ENCODE measurements at regions not wholly inside any gene's neighbourhood (a gene's known extent, or its start where the extent isn't known, plus 50 kb on each side); places are given as distances from the start of the nearest gene placed in this dataset.

DNA sequence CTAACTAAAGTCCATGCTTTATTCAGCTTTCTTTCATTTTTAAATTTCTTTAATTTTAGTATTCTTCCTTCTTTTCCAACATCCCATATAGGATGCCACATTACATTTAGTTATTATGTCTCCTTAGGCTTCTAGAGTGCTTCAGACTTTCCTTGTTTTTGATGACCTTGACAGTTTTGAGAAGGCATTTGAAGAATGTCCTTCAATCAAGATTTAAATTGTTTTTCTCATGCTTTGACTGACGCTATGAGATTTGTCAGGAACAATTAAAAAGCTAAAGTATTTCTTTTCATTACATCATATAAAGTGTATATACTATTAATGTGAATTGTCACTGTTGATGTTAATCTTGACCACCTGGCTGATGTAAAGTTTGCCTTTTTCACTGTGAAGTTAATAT lies 173.7 kb upstream of the LYPLAL1 start:
- H3K4me3 Mint-ChIP-seq: no peak overlapping the region
- no peaks in the 10 kb centered on the region for H3K36me3 Mint-ChIP-seq
- H3K27me3 Mint-ChIP-seq: no peaks in the 10 kb centered on the region
- H3K9me3 Mint-ChIP-seq (ENCODE audit: low read depth): peaks cover under 1% of the 10 kb centered on the region
- DNase-seq (no peak), ATAC-seq (no peak)
- no peak overlapping the region for H3K27ac Mint-ChIP-seq
- H3K4me1 Mint-ChIP-seq: no peaks in the 10 kb centered on the region
- CTCF ChIA-PET: no interaction called here

DNA sequence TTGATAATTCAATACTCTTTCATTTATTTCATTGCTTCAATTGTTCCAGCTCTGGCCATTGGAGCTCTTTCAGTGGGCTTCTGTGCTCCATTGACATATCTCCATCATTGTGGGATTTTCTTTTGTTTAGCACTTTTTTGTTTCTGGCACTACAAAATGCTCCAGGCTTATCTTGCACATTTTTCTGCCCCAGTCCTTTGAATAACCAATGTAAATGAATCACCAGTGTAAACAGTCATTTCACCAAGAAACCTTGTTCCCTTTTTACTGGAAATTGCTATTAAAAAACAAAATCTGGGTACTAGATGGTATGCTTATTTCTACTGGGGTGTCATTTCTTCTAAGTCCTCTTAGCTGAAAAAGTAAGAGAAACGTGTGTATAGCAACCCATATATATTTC lies 173.0 kb upstream of the LYPLAL1 start:
- Mint-ChIP-seq H3K4me3 (no peak overlapping the region), H3K4me1 (no peaks in the 10 kb centered on the region), H3K27ac (no peak overlapping the region), H3K9me3 (ENCODE audit: low read depth) (peaks cover 3% of the 10 kb centered on the region), H3K36me3 (no peaks in the 10 kb centered on the region), H3K27me3 (no peaks in the 10 kb centered on the region)
- ATAC-seq (no peak), DNase-seq (no peak)
- CTCF ChIA-PET: no interaction called here

DNA sequence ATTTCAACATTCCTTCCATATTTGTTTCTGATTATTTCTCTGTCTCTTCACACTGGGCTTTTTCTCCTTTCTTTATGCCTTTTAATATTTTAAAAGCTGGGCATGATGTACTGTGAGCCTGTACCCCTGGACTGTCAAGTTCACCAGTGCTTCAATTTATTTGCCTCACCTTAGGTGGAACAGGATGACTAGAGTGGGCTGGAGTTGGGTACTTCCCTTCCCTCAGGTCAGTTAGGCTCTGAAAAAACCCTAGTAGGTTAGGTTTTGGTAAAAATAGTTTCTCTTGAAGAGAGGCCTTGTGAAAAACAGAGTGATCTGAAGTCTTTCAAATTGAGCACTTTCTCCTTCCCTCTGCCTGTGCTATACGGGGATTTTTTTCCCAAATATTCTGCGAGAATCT lies 163.0 kb upstream of the LYPLAL1 start:
- Mint-ChIP-seq H3K4me3 (no peak overlapping the region), H3K4me1 (no peaks in the 10 kb centered on the region), H3K36me3 (no peaks in the 10 kb centered on the region), H3K27me3 (no peaks in the 10 kb centered on the region), H3K27ac (no peak overlapping the region), H3K9me3 (ENCODE audit: low read depth) (peaks cover 6% of the 10 kb centered on the region)
- ATAC-seq (no peak), DNase-seq (no peak)
- CTCF ChIA-PET: no interaction called here

DNA sequence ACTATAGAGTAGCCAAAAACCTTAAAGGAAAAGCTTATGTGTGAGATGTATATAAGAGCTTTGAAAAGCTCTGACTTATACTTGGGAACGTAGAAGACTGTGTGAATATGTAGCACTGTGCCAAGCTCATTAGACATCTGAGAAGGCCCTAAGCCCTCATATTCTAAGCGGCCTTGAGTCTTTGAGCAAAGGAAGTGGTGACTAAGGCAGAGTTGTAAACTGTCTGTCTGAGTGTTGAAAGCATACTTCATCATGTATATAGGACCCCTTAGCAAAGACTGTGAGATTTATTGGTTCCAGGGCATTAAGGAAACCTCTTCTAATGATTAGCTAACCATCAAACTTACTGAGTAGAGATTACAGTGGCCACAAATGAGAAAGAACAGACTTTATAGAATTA lies 153.3 kb upstream of the LYPLAL1 start:
- Mint-ChIP-seq H3K27me3 (no peaks in the 10 kb centered on the region), H3K9me3 (ENCODE audit: low read depth) (peaks cover 3% of the 10 kb centered on the region), H3K4me3 (no peak overlapping the region), H3K27ac (no peak overlapping the region), H3K36me3 (no peaks in the 10 kb centered on the region), H3K4me1 (no peaks in the 10 kb centered on the region)
- ATAC-seq: no peak
- CTCF ChIA-PET: no interaction called here
- DNase-seq: no peak

DNA sequence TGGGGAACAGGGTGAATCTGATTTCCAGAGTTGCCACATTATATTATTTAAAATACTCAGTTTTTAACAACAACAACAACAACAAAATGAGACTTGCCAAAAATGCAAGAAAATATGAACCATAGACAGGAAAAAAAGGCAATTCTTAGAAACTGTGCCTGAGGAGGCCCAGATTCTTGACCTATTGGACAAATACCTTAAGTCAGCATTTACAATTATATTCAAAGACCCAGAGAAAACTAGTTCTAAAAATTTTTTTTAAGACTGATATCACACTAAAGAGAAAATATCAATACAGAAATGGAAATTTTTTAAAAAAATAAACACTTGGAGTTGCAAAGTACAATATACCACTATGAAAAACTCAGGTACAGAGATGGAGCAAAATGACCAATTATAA lies 152.8 kb upstream of the LYPLAL1 start:
- no peak for ATAC-seq
- Mint-ChIP-seq H3K4me3 (no peak overlapping the region), H3K9me3 (ENCODE audit: low read depth) (peaks cover 3% of the 10 kb centered on the region), H3K27ac (no peak overlapping the region), H3K4me1 (no peaks in the 10 kb centered on the region), H3K36me3 (no peaks in the 10 kb centered on the region), H3K27me3 (no peaks in the 10 kb centered on the region)
- CTCF ChIA-PET: no interaction called here
- DNase-seq: no peak

DNA sequence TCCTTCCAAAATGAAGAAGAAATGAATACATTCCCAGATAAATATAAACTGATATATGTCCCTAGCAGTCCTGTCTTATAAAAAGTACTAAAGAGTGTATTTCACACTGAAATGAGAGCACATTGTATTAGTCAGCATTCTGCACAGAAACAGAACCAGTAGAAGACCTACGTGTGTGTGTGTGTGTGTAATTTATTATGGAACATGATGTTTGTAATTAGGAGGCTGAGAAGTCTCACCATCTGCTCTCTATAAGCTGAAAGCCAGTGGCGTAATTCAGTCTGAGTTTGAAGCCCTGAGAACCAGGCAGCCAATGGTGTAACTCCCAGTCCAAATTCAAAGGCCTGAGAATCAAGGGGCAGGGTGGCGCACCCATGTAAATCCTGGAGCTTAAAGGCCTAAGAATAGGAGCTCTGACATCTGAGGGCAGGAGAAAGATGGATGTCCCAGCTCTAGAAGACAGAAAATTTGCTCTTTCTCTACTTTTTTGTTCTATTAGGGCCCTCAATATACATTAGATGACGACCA lies 146.5 kb upstream of the LYPLAL1 start:
- H3K27me3 Mint-ChIP-seq: no peaks in the 10 kb centered on the region
- no peaks in the 10 kb centered on the region for H3K36me3 Mint-ChIP-seq
- CTCF ChIA-PET: no interaction called here
- ATAC-seq (no peak), DNase-seq (no peak)
- H3K27ac Mint-ChIP-seq: no peak overlapping the region
- no peaks in the 10 kb centered on the region for H3K4me1 Mint-ChIP-seq
- H3K4me3 Mint-ChIP-seq: no peak overlapping the region
- H3K9me3 Mint-ChIP-seq (ENCODE audit: low read depth): peaks cover 3% of the 10 kb centered on the region

DNA sequence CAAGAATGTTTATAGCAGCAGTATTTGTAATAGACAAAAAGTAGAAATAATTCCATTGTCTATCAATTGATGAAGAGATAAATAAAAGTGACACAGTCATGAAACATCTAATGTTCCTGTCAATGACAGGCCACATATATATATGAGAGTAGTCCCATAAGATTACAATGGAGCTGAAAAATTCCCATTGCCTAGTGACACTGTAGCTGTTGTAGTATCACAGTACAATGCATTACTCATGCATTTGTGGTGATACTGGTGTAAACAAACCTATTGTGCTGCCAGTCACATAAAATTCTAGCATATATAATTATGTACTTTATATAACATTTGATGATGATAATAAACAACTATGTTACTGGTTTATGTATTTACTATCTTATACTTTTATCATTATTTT lies 141.9 kb upstream of the LYPLAL1 start:
- no peaks in the 10 kb centered on the region for H3K27me3 Mint-ChIP-seq
- CTCF ChIA-PET: no interaction called here

DNA sequence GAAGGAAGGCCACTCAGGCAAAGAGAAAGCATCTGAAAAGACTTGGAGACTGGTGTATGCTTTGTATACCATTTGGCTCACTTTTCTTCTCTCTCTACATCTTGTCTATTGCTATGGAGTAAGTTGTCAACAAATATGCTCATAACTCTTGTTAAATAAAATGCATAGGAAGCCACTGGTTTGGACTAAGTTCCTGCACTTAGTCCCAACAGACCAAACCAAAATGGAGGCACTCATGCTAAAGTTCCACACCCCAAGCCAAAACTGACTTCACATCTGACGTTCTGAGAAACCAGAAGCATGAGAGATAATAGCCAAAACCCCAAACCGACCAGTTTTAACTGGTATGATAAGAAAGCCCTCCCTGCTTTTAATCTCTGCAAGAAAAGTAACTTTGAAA lies 135.3 kb upstream of the LYPLAL1 start:
- no peaks in the 10 kb centered on the region for H3K4me1 Mint-ChIP-seq
- no peak for ATAC-seq
- no peaks in the 10 kb centered on the region for H3K36me3 Mint-ChIP-seq
- no peaks in the 10 kb centered on the region for H3K27me3 Mint-ChIP-seq
- no peak for DNase-seq
- CTCF ChIA-PET: no interaction called here
- no peak overlapping the region for H3K4me3 Mint-ChIP-seq
- no peaks in the 10 kb centered on the region for H3K9me3 Mint-ChIP-seq (ENCODE audit: low read depth)
- no peak overlapping the region for H3K27ac Mint-ChIP-seq

More for the DNA sequence above, 141.9 kb upstream of the LYPLAL1 start:
- no peaks in the 10 kb centered on the region for H3K4me1 Mint-ChIP-seq
- no peak for ATAC-seq
- no peaks in the 10 kb centered on the region for H3K9me3 Mint-ChIP-seq (ENCODE audit: low read depth)
- H3K27ac Mint-ChIP-seq: no peak overlapping the region
- no peak for DNase-seq
- no peaks in the 10 kb centered on the region for H3K36me3 Mint-ChIP-seq
- H3K4me3 Mint-ChIP-seq: no peak overlapping the region

DNA sequence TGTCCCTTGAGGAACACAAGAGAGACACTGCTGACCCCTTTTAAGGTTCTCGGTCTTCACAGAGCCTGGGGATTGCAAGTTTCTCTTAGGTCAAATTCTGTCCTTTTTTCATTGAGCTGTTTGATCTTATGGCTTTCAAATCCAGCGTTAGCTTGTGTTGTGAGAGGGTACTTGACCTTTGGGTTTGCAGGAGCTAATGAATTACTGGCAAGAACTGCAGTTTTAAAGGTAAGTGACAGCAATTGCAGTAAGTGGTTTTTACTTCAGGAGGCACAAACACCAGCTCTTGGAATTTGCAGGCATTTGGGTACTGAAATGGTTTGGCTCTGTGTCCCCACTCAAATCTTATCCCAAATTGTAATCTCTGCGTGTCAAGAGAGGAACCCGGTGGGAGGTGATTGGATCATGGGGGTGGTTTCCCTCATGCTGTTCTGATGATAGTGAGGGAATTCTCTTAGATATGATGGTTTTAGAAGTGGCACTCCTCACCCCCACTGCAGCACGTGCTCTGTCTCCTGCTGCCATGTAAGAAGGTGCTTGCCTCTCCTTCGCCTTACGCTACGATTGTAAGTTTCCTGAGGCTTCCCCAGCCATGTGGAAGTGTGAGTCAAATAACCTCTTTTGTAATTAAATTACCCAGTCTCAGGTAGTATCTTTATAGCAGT lies 134.5 kb upstream of the LYPLAL1 start:
- no peak overlapping the region for H3K4me3 Mint-ChIP-seq
- no peak for DNase-seq
- H3K9me3 Mint-ChIP-seq (ENCODE audit: low read depth): no peaks in the 10 kb centered on the region
- no peaks in the 10 kb centered on the region for H3K36me3 Mint-ChIP-seq
- ATAC-seq: no peak
- no peaks in the 10 kb centered on the region for H3K27me3 Mint-ChIP-seq
- CTCF ChIA-PET: no interaction called here
- no peaks in the 10 kb centered on the region for H3K4me1 Mint-ChIP-seq
- H3K27ac Mint-ChIP-seq: no peak overlapping the region

DNA sequence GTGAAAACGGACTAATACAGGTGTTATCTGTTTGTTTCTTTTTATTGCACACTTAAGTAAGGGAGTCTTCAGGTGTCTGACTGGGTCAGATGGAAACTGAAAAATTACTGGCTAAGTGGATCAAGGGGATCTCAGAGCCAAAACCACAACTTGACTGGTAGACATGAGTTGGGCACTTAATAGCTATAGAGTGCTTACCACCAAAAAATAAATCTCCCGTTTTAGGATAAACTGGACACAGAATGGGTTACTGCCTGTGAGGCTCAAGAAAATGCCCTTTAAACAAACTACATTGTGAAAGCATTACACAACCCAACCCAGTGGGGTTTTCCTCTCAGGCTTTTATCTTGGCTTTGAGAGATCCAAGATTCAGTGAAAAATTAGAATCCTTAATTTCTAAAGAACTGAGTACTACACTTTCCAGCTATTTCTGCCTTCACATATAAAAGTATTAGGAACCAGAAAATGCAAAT lies 134.0 kb upstream of the LYPLAL1 start:
- H3K36me3 Mint-ChIP-seq: no peaks in the 10 kb centered on the region
- CTCF ChIA-PET: no interaction called here
- H3K4me3 Mint-ChIP-seq: no peak overlapping the region
- H3K27ac Mint-ChIP-seq: no peak overlapping the region
- no peaks in the 10 kb centered on the region for H3K27me3 Mint-ChIP-seq
- DNase-seq: no peak
- H3K9me3 Mint-ChIP-seq (ENCODE audit: low read depth): no peaks in the 10 kb centered on the region
- H3K4me1 Mint-ChIP-seq: no peaks in the 10 kb centered on the region
- no peak for ATAC-seq

DNA sequence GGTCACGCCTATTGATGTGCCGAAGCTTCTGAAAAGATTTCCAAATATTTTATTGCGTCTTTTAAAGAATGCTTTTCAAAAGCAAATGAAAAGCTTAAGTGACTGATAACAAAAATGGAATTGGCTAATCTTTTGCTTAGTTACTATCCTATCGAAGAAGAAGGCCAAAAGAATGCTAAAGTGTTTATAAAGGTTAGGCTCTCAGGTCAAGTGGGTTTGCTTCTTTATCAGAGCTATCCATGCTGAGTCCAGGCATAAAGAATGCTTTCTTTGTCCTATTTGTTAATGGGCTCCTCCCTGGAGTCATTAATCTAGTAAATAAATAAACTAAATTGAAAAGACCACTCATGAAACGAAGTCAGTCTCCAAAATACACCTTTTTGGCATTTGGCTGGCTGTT lies 133.4 kb upstream of the LYPLAL1 start:
- ATAC-seq (no peak), DNase-seq (no peak)
- Mint-ChIP-seq H3K4me3 (no peak overlapping the region), H3K36me3 (no peaks in the 10 kb centered on the region), H3K27ac (no peak overlapping the region), H3K4me1 (no peaks in the 10 kb centered on the region), H3K9me3 (ENCODE audit: low read depth) (no peaks in the 10 kb centered on the region), H3K27me3 (no peaks in the 10 kb centered on the region)
- CTCF ChIA-PET: no interaction called here

DNA sequence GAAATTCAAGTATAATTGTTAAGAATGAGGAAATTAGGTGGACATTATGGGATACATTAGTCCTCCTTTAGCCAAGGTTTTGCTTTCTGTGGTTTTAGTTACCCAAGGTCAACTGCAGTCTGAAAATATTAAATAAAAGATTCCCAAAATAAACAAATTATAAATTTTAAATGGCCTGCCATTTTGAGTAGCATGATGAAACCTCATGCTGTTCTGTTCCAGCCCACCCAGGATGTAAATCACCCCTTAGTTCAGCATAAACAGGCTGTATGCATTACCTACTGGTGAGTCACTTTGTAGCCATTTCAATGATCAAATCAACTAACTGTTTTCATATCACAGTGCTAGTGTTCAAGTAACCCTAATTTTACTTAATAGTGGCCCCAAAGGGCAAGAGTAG lies 132.5 kb upstream of the LYPLAL1 start:
- Mint-ChIP-seq H3K27ac (no peak overlapping the region), H3K9me3 (ENCODE audit: low read depth) (peaks cover 2% of the 10 kb centered on the region), H3K4me1 (no peaks in the 10 kb centered on the region), H3K27me3 (no peaks in the 10 kb centered on the region), H3K36me3 (no peaks in the 10 kb centered on the region), H3K4me3 (no peak overlapping the region)
- no peak for ATAC-seq
- CTCF ChIA-PET: no interaction called here
- DNase-seq: no peak

DNA sequence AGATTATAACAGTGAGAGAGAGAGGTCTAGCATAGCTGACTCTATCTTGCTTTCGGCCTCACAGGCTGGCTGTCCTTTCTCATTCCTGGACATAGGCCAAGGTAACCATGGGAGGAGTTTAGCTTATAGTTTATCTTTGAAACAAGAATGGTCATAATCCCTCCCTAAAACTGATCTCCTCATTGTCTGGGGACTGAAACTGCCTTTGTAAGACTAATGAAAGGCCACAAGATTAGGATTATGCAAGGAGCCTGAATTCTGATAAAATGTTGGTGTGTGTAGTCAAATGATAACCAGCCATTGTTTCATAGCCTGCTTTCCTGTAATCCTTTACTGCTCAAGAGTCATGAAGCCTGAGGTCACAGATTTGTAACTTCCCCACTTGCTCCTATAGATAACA lies 131.9 kb upstream of the LYPLAL1 start:
- CTCF ChIA-PET: no interaction called here
- no peak overlapping the region for H3K4me3 Mint-ChIP-seq
- ATAC-seq (no peak), DNase-seq (no peak)
- peaks cover 2% of the 10 kb centered on the region for H3K9me3 Mint-ChIP-seq (ENCODE audit: low read depth)
- H3K27me3 Mint-ChIP-seq: no peaks in the 10 kb centered on the region
- no peaks in the 10 kb centered on the region for H3K36me3 Mint-ChIP-seq
- H3K4me1 Mint-ChIP-seq: no peaks in the 10 kb centered on the region
- H3K27ac Mint-ChIP-seq: no peak overlapping the region

DNA sequence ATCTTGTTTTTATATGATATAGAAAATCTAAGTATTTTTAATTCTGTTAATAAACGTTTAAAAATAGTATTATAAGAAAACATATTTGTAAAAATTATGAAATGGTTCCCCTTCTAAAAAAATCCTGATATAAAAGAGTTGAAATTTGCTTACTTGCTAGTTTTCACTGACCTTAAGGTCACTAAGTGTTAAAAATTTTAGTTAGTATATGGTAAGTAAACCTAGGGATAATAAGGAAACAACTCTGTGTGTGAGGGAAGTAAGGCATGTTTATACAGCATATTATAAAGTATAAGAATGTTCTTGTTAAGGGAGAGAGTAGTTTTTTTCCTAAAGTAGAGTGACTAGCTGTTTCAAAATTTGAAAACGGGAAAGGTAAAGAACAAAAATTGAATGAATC lies 130.9 kb upstream of the LYPLAL1 start:
- CTCF ChIA-PET: no interaction called here

DNA sequence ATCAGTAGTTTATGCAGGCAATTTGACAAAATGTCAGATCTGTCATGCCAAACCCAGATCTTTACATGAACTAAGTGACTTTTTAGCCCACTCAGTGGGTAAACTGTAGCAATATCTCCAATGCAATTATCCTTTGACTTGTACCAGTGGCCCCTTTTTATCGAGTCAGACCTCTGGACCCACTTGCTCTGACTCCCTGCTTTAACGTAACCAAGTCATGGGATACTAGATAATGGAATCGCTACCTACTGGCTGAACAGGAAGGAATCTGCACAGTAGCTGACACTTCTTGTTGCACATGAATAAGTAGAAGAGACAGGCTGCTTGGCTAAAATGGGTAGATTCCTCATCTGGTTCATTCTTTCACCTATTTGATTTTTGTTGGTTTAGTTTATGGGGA lies 128.4 kb upstream of the LYPLAL1 start:
- DNase-seq (no peak), ATAC-seq (no peak)
- CTCF ChIA-PET: no interaction called here
- no peaks in the 10 kb centered on the region for H3K27me3 Mint-ChIP-seq
- no peaks in the 10 kb centered on the region for H3K36me3 Mint-ChIP-seq
- H3K4me1 Mint-ChIP-seq: no peaks in the 10 kb centered on the region
- peaks cover 2% of the 10 kb centered on the region for H3K9me3 Mint-ChIP-seq (ENCODE audit: low read depth)
- H3K4me3 Mint-ChIP-seq: no peak overlapping the region
- no peak overlapping the region for H3K27ac Mint-ChIP-seq

More for the DNA sequence above, 130.9 kb upstream of the LYPLAL1 start:
- H3K27me3 Mint-ChIP-seq: no peaks in the 10 kb centered on the region
- no peaks in the 10 kb centered on the region for H3K4me1 Mint-ChIP-seq
- no peak overlapping the region for H3K4me3 Mint-ChIP-seq
- H3K36me3 Mint-ChIP-seq: no peaks in the 10 kb centered on the region
- ATAC-seq (no peak), DNase-seq (no peak)
- H3K27ac Mint-ChIP-seq: no peak overlapping the region
- peaks cover 2% of the 10 kb centered on the region for H3K9me3 Mint-ChIP-seq (ENCODE audit: low read depth)

Measured in activated CD8-positive, alpha-beta memory T cell treated with anti-CD3 and anti-CD28 coated beads, Interleukin-2, amount 10 ng/mL, durations not matched to agents 7 days and 5 days (primary cell).